Hematopoietic multipotent progenitor cell treated with erythropoietin and hydrocortisone succinate and interleukin-3 and kit ligand, for 6 days (in vitro differentiated cells): ENCODE measurements at regions not wholly inside any gene's neighbourhood (a gene's known extent, or its start where the extent isn't known, plus 50 kb on each side); places are given as distances from the start of the nearest gene placed in this dataset.

Experiments
- DNase-seq: peaks from one replicate; pipeline ENCODE4 v3.0.0-alpha.2; 2015

- no peak for DNase-seq
Observed at GRCh38 chr18:27825689-27826088, 351.2 kb downstream of the CDH2 start.

- DNase-seq = no peak
Observed at GRCh38 chr18:27824841-27825681, 351.9 kb downstream of the CDH2 start.

GRCh38 chr18:27824275-27824674, 352.7 kb downstream of the CDH2 start:
- no peak for DNase-seq

GRCh38 chr18:27823053-27823452, 353.9 kb downstream of the CDH2 start:
- DNase-seq = no peak

- no peak for DNase-seq
Observed at GRCh38 chr18:27808683-27809082, 368.2 kb downstream of the CDH2 start.

DNA sequence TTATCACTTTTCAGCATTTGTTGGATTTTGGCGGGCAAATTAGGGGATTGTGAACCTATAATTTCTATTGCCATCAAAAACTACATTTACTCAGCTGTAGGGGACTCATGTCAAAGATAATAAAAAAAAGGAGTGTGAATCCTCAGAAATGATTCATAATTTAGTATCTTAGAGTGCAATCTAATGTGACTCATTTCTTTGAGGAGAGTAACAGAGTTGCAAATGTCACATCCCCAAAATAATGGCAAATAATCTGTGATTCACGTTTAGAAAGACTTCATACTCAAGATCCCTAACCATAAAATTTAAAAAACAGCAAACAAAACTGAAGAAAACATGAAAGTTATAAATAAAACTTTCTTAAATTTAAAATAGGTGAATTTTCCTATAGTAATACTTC, 373.0 kb downstream of the CDH2 start:
- DNase-seq = no peak

- no peak for DNase-seq
Observed at GRCh38 chr18:27797484-27797883, 379.4 kb downstream of the CDH2 start.

DNA sequence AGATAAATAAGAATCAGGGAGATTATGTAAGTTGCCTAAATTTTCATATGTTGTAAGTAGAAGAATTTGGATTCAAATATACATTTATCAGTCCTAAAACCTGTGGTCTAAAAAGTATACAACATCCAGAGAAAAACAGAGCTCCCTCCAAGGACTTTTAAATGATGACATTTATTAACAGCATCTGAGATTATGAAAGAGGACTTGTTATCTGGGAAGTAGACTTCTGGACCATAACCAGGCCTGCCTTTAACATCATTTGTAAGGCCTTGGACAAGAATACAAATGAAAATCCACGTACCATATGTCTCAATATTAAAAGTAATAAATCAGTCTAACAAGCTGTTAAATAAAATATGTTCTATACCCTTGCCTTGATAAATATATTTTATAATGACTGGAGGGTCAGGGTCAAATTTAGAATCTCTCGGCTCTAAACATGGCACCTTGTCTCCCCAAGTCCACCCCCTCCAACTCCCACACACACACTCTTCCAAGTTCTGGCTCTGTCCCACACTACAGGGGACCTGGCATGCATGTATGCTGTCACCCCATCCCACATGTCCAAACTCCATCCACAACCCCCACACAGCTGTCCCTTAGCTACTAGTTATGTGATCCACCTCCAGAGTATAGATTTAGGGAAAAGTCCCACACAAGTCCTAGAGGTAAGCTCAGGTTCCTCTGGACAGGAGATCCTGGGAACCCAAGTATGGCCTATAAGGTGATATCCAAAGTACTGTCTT, 382.6 kb downstream of the CDH2 start:
- DNase-seq = no peak

GRCh38 chr18:27793013-27793785, 383.7 kb downstream of the CDH2 start:
- no peak for DNase-seq

- DNase-seq = no peak
Observed at GRCh38 chr18:27789406-27789805, 387.5 kb downstream of the CDH2 start.

DNA sequence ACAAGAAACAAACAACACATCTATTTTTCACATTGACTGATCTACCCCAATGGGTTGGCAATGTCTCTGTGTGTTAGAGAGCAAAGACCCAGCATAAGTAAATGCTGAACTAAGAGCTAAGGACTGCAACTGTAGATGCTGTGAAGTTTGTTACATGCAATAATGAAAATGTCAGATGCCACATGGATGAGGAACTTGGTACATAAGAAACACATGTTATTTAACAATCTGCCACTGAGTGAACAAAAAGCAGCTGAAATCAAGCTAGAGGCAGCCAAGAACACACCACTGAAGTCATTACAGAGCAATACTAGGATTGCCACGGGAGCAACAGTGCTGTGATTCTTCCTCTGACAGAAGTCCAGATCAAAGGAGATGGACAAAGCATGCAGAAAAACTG, 389.4 kb downstream of the CDH2 start:
- no peak for DNase-seq

- no peak for DNase-seq
Observed at GRCh38 chr18:27785815-27786471, 391.0 kb downstream of the CDH2 start.

- DNase-seq = no peak
Observed at GRCh38 chr18:27780061-27780745, 396.7 kb downstream of the CDH2 start.

DNA sequence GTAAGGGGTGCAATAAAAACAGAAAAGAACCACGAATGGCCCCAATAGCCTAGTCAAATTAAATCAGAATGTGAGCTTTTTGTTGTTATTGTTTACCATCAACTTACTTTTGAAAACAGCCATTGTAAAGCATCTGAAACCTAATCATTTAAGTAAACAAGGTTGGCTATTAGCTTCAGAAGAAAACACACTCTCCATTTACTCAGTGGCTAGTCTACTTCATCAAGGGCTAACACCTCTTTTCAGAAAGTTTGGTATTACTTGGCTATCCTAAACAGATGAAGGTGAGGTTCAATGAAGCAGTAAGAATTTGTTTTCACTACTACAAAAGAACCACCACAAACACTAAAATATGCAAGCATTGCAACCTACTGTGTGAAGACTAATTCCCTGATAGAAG, 398.0 kb downstream of the CDH2 start:
- no peak for DNase-seq

DNA sequence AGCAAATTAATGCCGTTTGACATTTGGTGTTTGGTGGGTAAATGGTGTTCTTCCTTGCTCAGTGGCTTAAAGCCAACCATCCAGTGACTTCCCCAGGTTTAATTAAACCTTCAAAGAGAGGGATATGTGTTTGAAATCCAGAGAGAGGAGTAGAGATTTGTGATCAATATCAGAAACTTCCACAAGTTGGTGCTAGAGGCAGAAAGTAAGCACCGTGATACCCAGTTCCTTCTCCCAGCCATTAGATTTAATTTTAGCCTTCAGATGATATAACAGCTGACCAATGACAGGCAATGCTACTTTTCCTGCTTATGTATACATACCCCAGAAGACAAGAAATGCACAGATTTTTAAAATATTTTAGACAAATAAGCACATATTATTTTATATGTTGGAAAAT, 398.5 kb downstream of the CDH2 start:
- DNase-seq = no peak

GRCh38 chr18:27772081-27772480, 404.8 kb downstream of the CDH2 start:
- DNase-seq = no peak

DNA sequence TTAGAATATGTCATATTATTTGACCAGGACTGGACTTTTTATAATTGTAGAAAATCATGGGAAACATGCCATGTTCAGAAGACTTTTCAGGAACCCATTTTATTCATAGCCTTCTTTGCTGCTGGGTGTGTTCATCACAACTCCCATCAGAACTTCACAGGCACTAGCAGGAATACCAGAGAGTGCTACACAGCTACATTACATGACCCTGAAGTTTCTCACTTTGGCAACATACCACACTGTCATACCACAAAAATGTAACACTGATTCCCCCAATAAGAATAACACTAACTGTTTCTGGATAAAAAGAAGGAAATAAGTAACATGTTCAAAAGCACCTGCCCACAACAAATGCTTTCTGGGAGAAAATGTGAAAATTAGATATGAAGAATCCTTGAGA, 405.4 kb downstream of the CDH2 start:
- DNase-seq = no peak

DNA sequence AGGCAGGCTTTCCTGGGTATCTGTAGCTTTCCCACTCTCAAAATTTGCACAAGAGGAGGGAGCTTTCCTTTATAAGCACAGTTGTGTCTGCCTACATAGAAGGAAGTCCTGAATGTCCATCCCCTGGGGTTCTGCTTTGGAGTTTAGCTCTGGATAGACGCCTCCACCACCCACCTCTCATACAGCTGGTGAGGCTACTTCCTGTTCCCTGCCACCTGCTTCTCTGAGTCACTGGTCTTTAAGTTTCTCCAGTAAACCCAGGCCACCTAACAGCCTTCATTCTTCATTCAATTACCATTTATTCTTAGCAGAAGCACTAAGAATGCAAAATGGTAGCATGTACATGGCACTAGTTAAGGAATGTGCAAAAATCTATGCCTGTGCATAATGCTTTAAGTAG, 407.8 kb downstream of the CDH2 start:
- DNase-seq = no peak

- DNase-seq = no peak
Observed at GRCh38 chr18:27763936-27764335, 413.0 kb downstream of the CDH2 start.

- no peak for DNase-seq
Observed at GRCh38 chr18:27763341-27763740, 413.6 kb downstream of the CDH2 start.

- no peak for DNase-seq
Observed at GRCh38 chr18:27762054-27762453, 414.9 kb downstream of the CDH2 start.

GRCh38 chr18:27752944-27753343, 424.0 kb downstream of the CDH2 start:
- DNase-seq = no peak
